ENCODE measurements at regions not wholly inside any gene's neighbourhood (a gene's known extent, or its start where the extent isn't known, plus 50 kb on each side); places are given as distances from the start of the nearest gene placed in this dataset.

GRCh38 chr3:86254480-86254879 is 736.5 kb downstream of the VGLL3 start:
- DNase-seq: no peak

- DNase-seq: no peak
Observed at GRCh38 chr3:86251781-86252180, 739.2 kb downstream of the VGLL3 start.

GRCh38 chr3:86249833-86250232 is 741.1 kb downstream of the VGLL3 start:
- DNase-seq: no peak

- no peak for DNase-seq
Observed at GRCh38 chr3:86245360-86245759, 745.6 kb downstream of the VGLL3 start.

- DNase-seq: no peak
Observed at GRCh38 chr3:86244905-86245304, 746.0 kb downstream of the VGLL3 start.

DNA sequence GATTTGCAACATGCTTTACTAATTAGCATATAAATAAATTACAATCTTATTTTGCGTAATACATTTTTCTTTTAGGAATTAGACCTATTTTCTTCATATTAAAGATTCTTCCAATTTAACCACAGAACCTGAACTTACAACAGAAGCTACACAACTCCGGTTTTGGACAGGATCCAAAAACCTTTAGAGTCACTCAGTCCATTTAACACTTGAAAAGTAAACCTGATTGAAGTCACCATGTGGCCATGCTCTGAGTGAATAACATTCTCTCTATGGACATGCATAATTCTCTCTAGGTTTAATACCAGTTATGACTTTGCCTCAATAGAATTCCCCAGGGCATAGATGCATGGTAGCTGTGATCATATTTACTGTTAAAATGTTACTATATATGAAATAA is 751.0 kb downstream of the VGLL3 start:
- no peak for DNase-seq

DNA sequence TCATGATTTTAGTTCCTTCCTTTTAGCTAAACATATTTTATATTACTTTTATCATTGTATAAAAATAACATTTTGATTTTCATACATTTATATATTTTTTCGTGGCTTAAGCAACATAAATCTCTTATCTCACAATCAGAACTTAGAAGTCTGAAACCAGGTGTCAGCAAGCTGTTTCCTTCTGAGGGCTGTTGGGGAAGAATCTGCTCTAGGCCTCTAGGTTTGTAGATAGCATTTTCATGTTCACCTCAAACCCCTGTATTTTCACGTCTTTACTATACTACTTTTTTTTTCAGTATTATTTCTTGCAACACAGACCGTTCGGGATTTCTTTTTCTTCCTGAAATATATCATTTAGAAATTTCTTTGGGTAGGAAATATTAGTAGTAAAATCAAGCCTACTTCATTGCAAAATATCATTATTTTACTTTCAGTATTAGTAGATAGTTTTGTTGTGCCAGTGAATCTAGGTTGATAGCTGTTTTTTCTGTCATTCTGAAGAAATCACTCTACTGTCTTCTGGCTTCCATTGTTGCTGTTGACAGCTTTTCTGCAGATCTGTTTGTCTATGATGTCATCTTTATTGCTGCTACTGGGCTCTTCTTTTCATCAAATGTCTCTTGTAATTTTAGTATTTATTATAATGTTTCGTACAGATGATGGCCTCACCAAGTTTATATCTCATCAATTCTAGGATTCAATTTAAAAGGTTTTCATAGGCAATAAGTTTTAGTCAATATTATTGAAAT is 756.3 kb downstream of the VGLL3 start:
- DNase-seq: no peak

- no peak for DNase-seq
Observed at GRCh38 chr3:86230762-86231161, 760.2 kb downstream of the VGLL3 start.

GRCh38 chr3:86229775-86230094 is 761.2 kb downstream of the VGLL3 start:
- no peak for DNase-seq

DNA sequence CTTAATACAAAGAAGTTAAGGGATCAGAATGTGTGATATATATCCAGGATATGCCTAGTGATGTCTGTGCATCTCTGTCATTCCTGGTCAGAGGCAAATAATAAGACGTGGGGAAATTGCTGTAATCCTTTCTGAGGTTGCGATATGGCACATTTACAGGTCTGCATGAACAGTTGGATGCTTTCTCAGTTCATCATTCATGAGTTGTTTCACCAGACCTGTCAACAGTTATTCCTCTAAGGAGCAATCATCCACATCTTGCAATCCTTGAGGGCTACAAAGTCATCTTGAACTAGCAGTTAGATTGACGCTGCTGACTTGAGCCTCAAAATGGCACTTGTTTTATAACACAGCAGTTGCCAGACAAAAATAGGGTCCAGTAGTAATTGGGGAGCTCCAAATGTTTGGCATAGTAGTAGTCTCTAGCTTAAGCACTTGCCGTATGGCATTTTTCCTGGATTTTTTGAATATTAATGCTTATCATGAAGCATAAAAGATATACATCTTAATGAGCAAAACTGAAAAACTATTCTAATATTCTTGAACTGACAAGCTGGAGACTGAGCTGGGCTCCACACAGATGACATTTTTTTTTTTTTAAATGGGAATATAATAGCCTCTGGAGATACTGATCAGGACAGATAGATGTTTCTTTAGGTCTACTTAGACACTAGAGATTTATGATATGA is 761.7 kb downstream of the VGLL3 start:
- no peak for DNase-seq

DNA sequence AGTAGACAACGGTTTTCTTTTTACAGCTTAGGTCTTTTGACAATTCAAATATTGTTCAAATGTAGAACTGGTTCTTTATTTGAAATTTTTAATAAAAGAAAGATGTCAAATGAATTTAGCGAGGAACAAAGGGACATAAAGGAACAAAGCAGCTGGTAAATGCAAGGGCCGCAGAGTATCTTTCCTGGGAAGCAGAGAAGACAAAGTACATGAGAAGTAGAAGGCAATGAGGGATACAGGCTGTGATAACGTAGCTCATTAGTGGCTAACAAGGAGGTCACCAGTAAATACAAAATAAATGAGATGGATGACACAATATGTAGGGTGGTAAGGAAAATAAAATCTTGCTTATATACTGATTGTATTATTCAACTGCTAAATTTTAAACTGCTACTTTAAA is 762.8 kb downstream of the VGLL3 start:
- no peak for DNase-seq

- DNase-seq: no peak
Observed at GRCh38 chr3:86225461-86225860, 765.5 kb downstream of the VGLL3 start.

GRCh38 chr3:86221601-86222000 is 769.3 kb downstream of the VGLL3 start:
- no peak for DNase-seq

DNA sequence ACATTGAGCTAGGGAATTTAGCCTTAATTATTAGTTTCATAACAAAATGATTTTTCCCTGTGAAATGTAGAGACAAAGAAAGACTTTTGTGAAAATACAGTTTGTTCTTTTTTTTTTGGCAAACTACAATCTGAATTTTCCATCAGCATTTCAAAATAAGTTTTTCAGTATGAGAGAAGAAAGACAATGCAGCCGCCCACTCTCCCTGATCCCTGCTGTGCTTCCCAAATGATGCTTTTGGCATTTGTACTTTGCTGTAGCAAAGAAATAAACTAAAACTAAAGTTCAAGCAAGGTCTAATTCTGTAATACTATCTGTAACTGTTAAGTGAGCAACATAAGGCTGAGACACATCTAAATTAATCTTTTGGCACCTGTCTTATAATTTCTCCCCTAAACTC is 782.2 kb downstream of the VGLL3 start:
- no peak for DNase-seq

GRCh38 chr3:86182606-86183005 is 808.3 kb downstream of the VGLL3 start:
- no peak for DNase-seq

DNA sequence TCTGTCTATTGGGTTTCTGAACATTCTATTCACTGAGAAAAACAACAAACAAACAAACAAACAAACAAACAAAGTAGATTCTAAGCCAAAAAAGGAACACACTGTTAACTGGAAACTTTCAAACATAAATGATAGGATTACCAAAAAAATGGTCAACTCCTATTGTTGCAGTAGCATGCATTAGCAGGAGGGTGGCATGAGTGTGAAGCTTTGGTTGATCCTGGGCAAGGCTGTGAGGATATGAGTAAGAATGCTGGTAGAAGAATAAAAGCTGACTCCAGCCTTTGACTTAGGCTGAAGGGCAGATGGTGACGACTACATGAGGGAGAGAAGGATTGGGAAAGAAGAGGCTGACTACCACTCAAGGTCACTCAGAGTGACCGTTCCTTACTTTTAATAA is 810.3 kb downstream of the VGLL3 start:
- DNase-seq: no peak

DNA sequence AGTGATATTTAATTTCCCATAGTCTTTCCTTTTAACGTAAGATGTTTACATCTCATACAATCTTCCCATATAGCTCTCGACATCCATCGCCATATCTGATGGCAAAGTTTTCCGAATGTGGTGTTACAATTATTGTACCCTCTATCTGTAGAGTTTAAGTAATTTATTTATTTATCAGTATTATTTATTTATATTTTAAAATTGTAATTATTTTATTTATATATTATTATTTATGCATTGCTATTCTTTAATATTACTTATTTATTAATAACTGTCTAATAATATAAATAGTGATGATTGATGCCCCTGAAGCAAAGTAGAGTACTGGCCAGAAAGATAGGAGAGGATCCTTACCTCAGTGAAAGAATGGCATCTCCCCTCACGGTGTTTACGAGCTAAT is 812.9 kb downstream of the VGLL3 start:
- no peak for DNase-seq

- no peak for DNase-seq
Observed at GRCh38 chr3:86176445-86176784, 814.5 kb downstream of the VGLL3 start.

- DNase-seq: no peak
Observed at GRCh38 chr3:86175593-86176444, 815.1 kb downstream of the VGLL3 start.

- DNase-seq: no peak
Observed at GRCh38 chr3:86175051-86175536, 815.9 kb downstream of the VGLL3 start.

- DNase-seq: no peak
Observed at GRCh38 chr3:86173401-86173800, 817.5 kb downstream of the VGLL3 start.

DNA sequence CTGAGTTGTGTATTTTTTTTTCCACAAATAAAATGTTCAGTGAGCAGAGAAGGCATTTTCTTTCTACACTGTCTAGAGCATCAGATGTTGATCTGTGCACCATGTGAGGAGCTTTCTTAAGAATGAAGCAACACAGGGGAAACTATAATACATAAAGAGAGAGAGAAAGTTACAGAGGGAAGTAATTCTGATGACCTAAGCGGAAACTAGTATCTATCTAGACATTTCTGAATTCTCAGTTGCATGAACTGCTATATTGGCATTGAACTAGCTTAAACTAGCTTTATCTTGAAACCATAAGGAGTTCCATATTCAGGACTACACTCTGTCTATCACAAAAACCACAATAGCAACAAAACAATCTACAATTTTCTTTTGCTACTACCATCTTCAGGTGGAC is 822.4 kb downstream of the VGLL3 start:
- no peak for DNase-seq

- no peak for DNase-seq
Observed at GRCh38 chr3:86162521-86162920, 828.4 kb downstream of the VGLL3 start.

DNA sequence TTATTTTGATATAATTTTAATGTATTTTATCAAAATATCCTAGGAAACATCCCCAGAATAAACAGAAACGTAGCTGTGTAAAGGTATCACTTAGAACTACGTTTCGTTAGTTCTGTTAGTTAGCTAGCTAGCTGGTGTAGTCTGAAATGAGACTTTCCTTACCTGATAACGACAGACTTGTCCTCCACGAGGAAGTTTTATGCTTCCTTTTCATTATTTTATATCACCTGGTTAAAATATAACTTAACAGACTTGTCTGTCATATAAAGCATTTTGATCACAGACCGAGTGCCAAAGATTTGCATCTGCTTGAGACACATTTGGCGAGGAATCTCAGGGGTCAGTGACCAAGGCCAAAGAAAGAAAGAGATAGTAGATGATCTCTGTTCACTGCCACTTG is 829.5 kb downstream of the VGLL3 start:
- DNase-seq: no peak
